ENCODE measurements at regions not wholly inside any gene's neighbourhood (a gene's known extent, or its start where the extent isn't known, plus 50 kb on each side); places are given as distances from the start of the nearest gene placed in this dataset.

- H3K27me3 ChIP-seq (replicated peaks; ENCODE audit: control insufficient read depth, insufficient read depth, low read length), result no peaks in the 10 kb centered on the region
- H3K4me3 ChIP-seq (replicated peaks; ENCODE audit: low read depth, low read length), result no peak overlapping the region
- TF ChIP-seq, protein P1, sequence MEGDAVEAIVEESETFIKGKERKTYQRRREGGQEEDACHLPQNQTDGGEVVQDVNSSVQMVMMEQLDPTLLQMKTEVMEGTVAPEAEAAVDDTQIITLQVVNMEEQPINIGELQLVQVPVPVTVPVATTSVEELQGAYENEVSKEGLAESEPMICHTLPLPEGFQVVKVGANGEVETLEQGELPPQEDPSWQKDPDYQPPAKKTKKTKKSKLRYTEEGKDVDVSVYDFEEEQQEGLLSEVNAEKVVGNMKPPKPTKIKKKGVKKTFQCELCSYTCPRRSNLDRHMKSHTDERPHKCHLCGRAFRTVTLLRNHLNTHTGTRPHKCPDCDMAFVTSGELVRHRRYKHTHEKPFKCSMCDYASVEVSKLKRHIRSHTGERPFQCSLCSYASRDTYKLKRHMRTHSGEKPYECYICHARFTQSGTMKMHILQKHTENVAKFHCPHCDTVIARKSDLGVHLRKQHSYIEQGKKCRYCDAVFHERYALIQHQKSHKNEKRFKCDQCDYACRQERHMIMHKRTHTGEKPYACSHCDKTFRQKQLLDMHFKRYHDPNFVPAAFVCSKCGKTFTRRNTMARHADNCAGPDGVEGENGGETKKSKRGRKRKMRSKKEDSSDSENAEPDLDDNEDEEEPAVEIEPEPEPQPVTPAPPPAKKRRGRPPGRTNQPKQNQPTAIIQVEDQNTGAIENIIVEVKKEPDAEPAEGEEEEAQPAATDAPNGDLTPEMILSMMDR (IDR thresholded peaks at IDR 0.05; ENCODE audit: insufficient read depth, low read length, poor library complexity, severe bottlenecking), result no peak
- DNase-seq (ENCODE audit: extremely low read depth, insufficient read length), result no peak
- H3K36me3 ChIP-seq (ENCODE audit: control insufficient read depth, insufficient read depth, low read length), result no peaks in the 10 kb centered on the region
These were observed 60.3 kb upstream of the IGLL5 start for GRCh38 chr22:22827187-22827939.

DNA sequence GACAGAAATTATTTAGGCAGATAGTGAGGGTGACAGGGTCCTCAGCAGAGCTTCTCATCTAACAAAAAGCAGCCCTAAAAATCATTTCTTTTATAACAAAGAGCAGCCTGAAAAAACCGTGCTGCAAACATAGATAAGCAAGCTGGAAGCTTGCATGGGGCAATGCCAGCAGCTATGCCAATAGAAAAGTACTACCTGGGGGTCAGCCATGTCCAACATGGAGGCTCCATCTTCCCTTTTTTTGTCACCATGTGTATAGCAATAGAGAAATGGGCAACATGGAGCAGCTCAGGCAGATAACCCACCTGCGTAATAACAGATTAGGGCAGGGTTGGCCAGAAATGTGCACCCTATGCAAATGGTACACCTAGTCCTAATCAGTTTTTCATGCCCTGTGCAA, 57.4 kb upstream of the IGLL5 start:
- no peaks in the 10 kb centered on the region for H3K27me3 ChIP-seq (replicated peaks; ENCODE audit: control insufficient read depth, insufficient read depth, low read length)
- no peak for DNase-seq (ENCODE audit: extremely low read depth, insufficient read length)
- no peaks in the 10 kb centered on the region for H3K36me3 ChIP-seq (ENCODE audit: control insufficient read depth, insufficient read depth, low read length)
- TF ChIP-seq, protein P1 (IDR thresholded peaks at IDR 0.05; ENCODE audit: insufficient read depth, low read length, poor library complexity, severe bottlenecking), result no peak
- H3K4me3 ChIP-seq (replicated peaks; ENCODE audit: low read depth, low read length), result no peak overlapping the region

DNA sequence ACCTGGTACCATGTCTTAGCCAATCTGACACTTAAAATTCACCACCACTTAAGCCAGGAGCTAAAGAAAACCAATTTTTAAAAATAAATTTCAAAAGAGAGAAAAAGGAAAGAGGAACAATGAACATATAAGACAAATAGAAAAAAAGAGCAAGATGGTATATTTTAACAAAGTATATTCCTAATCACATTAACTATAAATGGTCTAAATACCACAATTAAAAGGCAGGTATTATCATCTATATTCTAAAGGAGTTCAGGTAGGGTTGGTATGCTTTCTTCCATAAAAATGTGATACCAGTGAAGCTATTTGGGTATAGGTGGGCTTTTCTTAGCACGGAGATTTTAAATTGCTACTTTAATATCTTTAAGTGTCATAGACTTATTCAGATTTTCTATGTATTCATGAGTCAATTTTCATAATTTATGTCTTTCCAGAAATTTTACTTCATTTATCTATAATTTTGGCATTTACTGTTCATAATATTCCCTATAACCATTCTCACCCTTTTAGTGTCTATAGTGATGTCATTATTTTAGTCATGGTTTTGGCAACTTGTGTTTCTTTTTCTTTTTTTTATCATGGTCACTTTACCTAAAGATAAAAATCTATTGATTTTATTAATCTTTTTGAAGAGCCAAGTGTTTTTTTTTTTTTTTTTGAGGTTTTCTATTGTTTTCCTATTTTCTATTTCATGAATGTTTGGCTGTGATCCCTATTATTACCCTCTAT, 56.5 kb upstream of the IGLL5 start:
- no peaks in the 10 kb centered on the region for H3K27me3 ChIP-seq (replicated peaks; ENCODE audit: control insufficient read depth, insufficient read depth, low read length)
- no peak overlapping the region for H3K4me3 ChIP-seq (replicated peaks; ENCODE audit: low read depth, low read length)
- DNase-seq (ENCODE audit: extremely low read depth, insufficient read length), result no peak
- no peaks in the 10 kb centered on the region for H3K36me3 ChIP-seq (ENCODE audit: control insufficient read depth, insufficient read depth, low read length)
- TF ChIP-seq, protein P1 (IDR thresholded peaks at IDR 0.05; ENCODE audit: insufficient read depth, low read length, poor library complexity, severe bottlenecking), result no peak

DNA sequence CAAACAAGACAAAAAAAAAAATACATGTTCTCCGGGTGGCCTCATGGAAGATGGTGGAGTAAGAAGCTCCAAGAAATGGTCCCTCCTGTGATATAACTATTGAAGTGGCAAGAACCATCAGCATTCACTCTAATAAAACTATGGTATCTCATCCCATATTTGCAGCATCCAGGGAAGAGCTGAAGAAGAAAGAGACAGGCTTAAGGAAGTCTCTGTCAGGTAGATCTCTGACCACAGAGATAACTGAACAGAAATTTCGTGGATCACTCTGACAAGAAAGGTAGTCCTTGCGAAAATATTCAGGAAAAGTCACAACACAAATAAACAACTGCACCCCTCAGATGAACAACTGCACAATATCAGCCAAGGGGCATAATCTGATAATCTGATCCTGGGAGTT, 54.6 kb upstream of the IGLL5 start:
- H3K4me3 ChIP-seq (replicated peaks; ENCODE audit: low read depth, low read length), result no peak overlapping the region
- no peaks in the 10 kb centered on the region for H3K36me3 ChIP-seq (ENCODE audit: control insufficient read depth, insufficient read depth, low read length)
- no peak for DNase-seq (ENCODE audit: extremely low read depth, insufficient read length)
- no peaks in the 10 kb centered on the region for H3K27me3 ChIP-seq (replicated peaks; ENCODE audit: control insufficient read depth, insufficient read depth, low read length)
- TF ChIP-seq, protein P1 (IDR thresholded peaks at IDR 0.05; ENCODE audit: insufficient read depth, low read length, poor library complexity, severe bottlenecking), result no peak

GRCh38 chr22:22833488-22833887, 54.1 kb upstream of the IGLL5 start:
- no peak overlapping the region for H3K4me3 ChIP-seq (replicated peaks; ENCODE audit: low read depth, low read length)
- H3K36me3 ChIP-seq (ENCODE audit: control insufficient read depth, insufficient read depth, low read length), result no peaks in the 10 kb centered on the region
- TF ChIP-seq, protein P1 (IDR thresholded peaks at IDR 0.05; ENCODE audit: insufficient read depth, low read length, poor library complexity, severe bottlenecking), result no peak
- DNase-seq (ENCODE audit: extremely low read depth, insufficient read length), result no peak
- no peaks in the 10 kb centered on the region for H3K27me3 ChIP-seq (replicated peaks; ENCODE audit: control insufficient read depth, insufficient read depth, low read length)
